ENCODE measurements at regions not wholly inside any gene's neighbourhood (a gene's known extent, or its start where the extent isn't known, plus 50 kb on each side); places are given as distances from the start of the nearest gene placed in this dataset.

- FAIRE-seq (no peak), DNase-seq (ENCODE audit: low read depth) (no peak)
- TF ChIP-seq CTCF (IDR thresholded peaks at IDR 0.05; ENCODE audit: insufficient read depth, low read length, severe bottlenecking): no peak
- no peak overlapping the region for H3K4me3 ChIP-seq (ENCODE audit: low read depth, low read length)
- H3K36me3 ChIP-seq (ENCODE audit: control insufficient read depth, insufficient read depth, low read length): no peaks in the 10 kb centered on the region
- H3K27me3 ChIP-seq (ENCODE audit: control insufficient read depth, insufficient read depth, low read length): no peaks in the 10 kb centered on the region
Observed at GRCh38 chr18:41744421-41745030, 210.5 kb upstream of the PIK3C3 start.

- FAIRE-seq: no peak
- TF ChIP-seq CTCF (IDR thresholded peaks at IDR 0.05; ENCODE audit: insufficient read depth, low read length, severe bottlenecking): no peak
- Histone ChIP-seq H3K27me3 (ENCODE audit: control insufficient read depth, insufficient read depth, low read length) (peaks cover 1% of the 10 kb centered on the region), H3K36me3 (ENCODE audit: control insufficient read depth, insufficient read depth, low read length) (no peaks in the 10 kb centered on the region), H3K4me3 (ENCODE audit: low read depth, low read length) (no peak overlapping the region)
- no peak for DNase-seq (ENCODE audit: low read depth)
Observed at GRCh38 chr18:41737218-41737617, 217.8 kb upstream of the PIK3C3 start.

DNA sequence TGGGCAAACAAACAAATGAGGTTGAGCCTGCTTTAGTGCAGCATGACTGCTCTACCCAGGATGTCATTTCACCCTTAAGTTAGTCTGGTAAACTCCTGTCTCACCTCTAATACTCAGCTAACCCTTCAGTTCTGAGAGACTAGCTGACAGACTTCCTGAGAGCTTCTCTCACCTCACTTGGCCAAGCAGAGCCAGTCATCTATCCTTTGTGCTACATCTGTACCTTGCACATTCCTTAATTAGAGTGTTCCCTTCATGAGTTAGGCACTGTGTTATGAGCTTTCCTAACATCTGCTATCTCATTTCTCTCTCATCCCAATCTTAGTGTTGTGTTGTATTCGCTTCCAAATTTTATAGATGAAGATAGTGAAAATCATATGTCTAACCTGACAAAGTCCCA lies 220.1 kb upstream of the PIK3C3 start:
- Histone ChIP-seq H3K36me3 (ENCODE audit: control insufficient read depth, insufficient read depth, low read length) (no peaks in the 10 kb centered on the region), H3K27me3 (ENCODE audit: control insufficient read depth, insufficient read depth, low read length) (peaks cover 1% of the 10 kb centered on the region), H3K4me3 (ENCODE audit: low read depth, low read length) (no peak overlapping the region)
- FAIRE-seq (no peak), DNase-seq (ENCODE audit: low read depth) (no peak)
- no peak for TF ChIP-seq CTCF (IDR thresholded peaks at IDR 0.05; ENCODE audit: insufficient read depth, low read length, severe bottlenecking)

DNA sequence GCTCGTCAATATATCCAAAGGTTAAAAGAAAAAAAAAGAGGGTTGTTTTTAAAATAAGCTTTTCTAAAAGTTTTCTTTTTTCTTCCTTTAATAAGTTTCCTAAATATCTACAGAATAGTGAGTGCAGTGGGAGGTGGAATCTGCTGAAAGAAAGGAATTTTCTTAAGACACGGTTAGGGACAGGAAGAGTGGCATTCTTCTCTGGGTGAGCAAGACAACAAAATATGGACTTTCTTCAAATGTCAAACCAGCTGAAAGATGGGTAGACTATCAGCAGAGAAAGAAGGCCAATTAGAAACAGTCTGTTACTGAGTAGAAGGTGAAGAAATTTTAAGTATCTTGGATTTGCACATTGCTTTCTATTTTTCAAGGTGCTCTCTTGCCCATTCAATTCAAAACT lies 222.7 kb upstream of the PIK3C3 start:
- Histone ChIP-seq H3K4me3 (ENCODE audit: low read depth, low read length) (no peak overlapping the region), H3K36me3 (ENCODE audit: control insufficient read depth, insufficient read depth, low read length) (no peaks in the 10 kb centered on the region), H3K27me3 (ENCODE audit: control insufficient read depth, insufficient read depth, low read length) (peaks cover 1% of the 10 kb centered on the region)
- no peak for TF ChIP-seq CTCF (IDR thresholded peaks at IDR 0.05; ENCODE audit: insufficient read depth, low read length, severe bottlenecking)
- FAIRE-seq (no peak), DNase-seq (ENCODE audit: low read depth) (no peak)

GRCh38 chr18:41731884-41732283 lies 223.2 kb upstream of the PIK3C3 start:
- H3K27me3 ChIP-seq (ENCODE audit: control insufficient read depth, insufficient read depth, low read length): peaks cover 1% of the 10 kb centered on the region
- DNase-seq (ENCODE audit: low read depth): peak; percentile 73
- no peaks in the 10 kb centered on the region for H3K36me3 ChIP-seq (ENCODE audit: control insufficient read depth, insufficient read depth, low read length)
- no peak overlapping the region for H3K4me3 ChIP-seq (ENCODE audit: low read depth, low read length)
- FAIRE-seq: no peak
- TF ChIP-seq CTCF (IDR thresholded peaks at IDR 0.05; ENCODE audit: insufficient read depth, low read length, severe bottlenecking): no peak

- DNase-seq (ENCODE audit: low read depth) (no peak), FAIRE-seq (no peak)
- TF ChIP-seq CTCF (IDR thresholded peaks at IDR 0.05; ENCODE audit: insufficient read depth, low read length, severe bottlenecking): no peak
Observed at GRCh38 chr18:41724195-41724594, 230.8 kb upstream of the PIK3C3 start.

More at GRCh38 chr18:41724195-41724594, 230.8 kb upstream of the PIK3C3 start:
- H3K36me3 ChIP-seq (ENCODE audit: control insufficient read depth, insufficient read depth, low read length): no peaks in the 10 kb centered on the region
- no peak overlapping the region for H3K4me3 ChIP-seq (ENCODE audit: low read depth, low read length)
- no peaks in the 10 kb centered on the region for H3K27me3 ChIP-seq (ENCODE audit: control insufficient read depth, insufficient read depth, low read length)

All from bronchial epithelial cell (primary cell).